ENCODE measurements at regions not wholly inside any gene's neighbourhood (a gene's known extent, or its start where the extent isn't known, plus 50 kb on each side); places are given as distances from the start of the nearest gene placed in this dataset.
"Not testable (repeated sequence)": the region's sequence is repeated elsewhere in the genome, so short reads cannot be mapped to it uniquely, and the experiment has no call there.

DNA sequence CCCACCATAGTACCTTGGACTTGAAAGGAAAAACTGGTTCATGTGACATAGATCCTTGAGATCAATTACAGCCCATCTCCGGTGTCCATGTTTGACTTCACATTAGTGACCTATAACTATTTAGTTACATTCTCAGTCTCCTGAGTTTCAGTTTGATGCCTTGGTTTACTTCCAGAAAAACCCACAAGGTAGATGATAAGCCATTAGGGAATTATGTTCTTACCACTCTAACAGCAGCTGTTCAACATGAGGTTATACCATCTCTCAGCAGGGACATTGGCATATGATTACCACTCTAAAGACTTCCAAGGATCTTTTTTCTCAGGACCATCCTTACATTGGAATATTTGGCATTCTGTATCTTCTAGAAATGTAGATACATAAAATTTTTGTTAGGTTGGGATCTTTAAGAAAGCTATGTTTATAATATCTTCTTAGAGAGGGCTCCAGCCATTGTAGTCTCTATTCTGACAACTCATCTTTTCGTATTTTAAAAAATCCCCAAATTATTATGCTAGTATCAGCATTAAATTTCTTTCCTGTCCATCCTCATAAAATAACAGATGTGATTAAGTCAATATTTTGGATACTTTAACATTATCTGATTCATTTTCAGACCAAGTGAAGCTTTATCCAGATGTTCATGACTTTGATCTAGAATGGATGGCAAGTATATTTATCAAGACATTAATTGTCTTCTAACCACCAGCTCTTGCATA, 258.9 kb downstream of the RDH14 start:
- DNase-seq: no peak

DNA sequence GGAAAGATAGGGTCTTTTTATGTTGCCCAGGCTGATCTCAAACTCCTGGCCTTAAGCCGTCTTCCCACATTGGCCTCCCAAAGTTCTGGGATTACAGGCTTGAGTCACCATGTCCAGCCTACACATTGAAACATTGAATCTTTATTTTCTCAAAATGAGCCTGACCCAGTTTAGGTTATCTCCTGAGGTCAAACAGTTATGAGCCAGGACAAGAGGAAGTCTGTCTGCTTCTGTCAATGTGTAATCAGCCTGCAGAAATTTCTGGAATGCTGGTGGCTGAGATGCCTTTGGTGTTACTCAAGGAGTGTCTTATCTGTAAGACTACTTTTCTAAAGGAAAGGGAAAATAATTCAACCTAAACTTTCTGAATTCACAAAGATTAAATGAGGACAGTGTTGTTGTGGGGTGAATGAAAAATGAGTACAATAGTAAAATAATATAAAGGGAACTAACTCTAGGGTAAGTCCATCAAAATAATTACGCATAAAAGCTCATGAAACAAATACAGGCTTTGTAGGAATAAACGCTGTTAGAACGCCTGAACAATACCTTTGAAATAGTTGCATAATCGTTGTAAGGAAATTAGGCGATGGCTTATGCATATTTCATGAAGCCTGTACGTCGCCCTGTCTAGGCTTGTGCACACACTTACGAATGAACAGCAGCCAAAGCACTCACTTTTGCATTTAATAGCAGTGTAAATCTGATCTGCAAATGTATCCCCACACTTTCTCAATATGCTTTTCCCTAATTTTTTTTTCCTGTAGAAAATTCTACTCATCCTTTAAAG, 260.8 kb downstream of the RDH14 start:
- DNase-seq: no peak

DNA sequence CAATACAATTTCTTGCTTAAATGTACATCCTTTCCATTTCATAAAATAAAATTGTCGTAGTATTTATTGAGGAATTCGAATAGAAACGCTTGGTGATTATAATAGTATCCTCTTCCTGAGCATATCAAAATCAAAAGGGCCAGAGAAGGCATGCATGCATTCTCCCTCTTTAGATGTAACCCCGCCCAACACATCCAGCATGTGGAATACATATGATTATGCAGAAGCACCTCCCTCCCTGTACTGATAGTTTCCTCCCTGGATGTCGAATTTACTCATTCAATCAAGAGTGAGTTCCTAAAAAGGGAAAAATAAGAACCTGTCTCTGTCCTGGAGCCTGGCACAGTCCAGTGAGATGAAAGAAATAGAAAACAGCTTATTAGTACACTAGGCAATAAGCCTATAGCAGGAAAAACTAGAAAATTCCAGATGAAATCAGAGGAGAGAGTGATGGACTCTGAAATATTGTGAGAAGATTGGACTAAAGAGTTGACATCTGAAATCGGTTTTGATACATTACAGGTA, 262.9 kb downstream of the RDH14 start:
- no peak for DNase-seq

DNA sequence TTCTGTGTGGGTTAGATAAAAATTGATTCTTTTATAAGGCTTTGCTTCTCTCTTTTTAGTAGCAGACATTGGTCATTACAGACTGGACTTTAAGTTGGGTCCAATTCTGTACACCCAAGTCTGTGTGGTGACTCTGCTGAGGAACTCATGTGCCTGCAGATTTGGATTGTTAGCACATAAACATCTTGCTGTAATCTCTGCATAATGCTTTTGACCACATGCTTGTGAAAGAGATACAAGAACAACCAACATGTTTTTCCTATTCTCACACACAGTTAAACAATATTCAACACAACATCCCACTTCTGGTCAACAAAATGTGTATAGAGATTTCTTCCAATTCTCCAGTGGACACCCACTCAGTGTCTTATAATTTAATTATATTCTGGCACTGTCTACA, 270.1 kb downstream of the RDH14 start:
- DNase-seq: no peak

DNA sequence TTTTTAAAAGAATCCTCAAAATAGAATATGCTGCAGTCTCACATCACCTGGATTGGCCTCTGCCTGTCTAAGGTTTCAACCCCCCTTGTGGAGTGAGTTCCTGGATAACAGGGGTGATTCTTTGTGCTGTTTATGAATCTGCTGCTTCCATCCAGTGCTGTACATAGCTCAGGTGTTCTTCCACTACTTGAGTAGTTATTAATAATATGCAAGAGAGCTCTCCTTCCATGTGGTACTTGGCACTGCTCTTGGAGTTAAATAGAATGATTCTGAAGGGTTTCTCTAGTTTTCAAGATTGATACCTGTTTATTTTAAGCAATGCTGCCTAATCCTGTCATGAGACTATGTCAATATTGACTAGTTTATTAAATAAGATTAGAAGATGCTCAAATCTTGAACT, 273.6 kb downstream of the RDH14 start:
- DNase-seq: no peak

DNA sequence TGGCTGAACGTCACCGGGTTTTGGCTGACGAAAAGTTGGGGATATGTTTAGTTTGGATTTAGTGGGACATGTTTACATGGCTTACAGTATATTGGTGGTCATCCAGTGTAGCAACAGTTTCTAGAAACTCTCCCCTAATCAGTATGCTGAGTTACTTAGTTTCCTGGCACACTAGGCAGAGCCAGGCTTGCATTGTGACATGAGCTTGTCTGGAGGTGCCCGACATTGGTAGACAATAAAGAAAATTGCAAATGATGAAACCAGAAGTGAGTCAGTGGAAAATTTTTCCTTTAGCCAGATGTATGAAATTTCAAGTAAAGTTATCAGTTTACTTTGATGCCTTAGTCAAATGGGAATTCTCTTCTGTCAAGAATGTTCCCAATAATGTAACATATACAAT, 276.1 kb downstream of the RDH14 start:
- no peak for DNase-seq

DNA sequence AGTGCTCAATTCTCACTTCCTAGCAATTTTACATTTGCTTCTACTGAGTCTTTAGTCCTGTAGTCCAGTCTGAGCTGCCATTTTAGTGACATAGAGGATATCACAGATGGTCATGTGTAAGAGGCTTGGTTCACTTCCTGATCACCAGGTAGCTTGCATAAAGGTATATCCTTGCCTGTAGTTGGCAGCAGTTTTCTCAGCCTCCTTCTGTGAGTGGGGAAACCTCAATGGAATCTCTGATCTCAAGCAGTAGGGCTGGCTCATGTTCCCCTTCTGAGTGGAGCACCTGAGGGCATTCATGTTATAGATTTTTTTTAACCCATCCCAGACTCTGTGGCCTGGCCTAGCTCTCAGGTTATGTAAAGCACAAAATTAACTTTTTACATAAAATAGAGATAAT, 278.4 kb downstream of the RDH14 start:
- DNase-seq: no peak

DNA sequence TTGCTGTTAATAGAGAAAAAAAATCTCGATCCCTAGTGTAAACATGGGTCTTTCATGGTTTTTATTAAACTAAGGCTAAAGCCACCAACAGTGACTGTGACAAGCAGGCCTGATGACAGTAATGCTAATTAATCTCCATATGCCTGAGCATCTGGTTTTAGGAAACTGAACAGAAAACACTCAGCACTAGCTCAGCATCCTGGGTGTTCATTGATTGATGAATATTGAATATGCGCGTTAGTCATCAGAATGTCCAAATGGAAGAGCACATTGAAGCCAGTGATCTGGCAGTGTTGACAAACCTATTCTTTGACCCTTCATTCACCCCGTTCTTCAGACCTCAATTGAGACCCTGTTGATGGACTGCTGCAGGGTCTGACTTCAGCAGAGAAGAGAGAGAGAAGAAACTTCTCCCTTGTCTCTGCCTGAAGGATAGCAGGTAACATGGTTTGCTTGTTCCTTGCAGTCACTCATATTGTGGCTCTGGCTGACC, 283.8 kb downstream of the RDH14 start:
- no peak for DNase-seq

DNA sequence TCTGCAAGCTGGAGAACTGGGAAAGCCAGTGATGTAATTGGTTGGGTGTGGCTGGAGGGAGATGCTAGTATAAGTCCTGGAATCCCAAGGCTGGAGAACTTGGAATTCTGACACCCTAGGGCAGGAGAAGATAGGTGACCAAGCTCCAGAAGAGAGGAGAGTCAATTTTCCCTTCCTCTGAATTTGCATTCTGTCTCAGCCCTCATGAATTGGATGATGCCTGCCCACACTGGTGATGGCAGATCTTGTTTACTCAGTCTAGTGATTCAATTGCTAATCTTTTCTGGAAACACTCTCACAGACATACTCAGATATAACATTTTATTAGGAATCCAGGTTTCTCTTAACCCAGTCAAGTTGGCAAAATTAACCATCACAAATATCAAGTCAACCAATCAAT, 287.2 kb downstream of the RDH14 start:
- no peak for DNase-seq

DNA sequence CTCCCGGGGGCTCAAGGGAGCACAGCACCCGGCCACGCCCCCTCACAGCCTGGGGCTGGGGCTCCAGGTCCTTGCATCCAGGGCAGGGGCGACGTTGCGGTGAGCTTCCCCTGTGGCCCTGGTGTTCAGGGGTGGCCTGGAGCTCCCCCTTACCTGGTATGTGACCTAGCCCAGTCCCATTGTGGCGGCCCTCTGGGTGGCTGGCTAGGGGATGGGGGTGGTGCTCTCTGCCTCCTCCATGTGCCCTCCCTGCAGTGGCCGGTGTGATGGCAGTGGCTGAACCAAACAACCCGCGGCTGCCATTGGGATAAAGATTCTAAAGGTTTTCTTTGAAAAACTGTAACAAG, 288.3 kb downstream of the RDH14 start:
- no peak for DNase-seq

DNA sequence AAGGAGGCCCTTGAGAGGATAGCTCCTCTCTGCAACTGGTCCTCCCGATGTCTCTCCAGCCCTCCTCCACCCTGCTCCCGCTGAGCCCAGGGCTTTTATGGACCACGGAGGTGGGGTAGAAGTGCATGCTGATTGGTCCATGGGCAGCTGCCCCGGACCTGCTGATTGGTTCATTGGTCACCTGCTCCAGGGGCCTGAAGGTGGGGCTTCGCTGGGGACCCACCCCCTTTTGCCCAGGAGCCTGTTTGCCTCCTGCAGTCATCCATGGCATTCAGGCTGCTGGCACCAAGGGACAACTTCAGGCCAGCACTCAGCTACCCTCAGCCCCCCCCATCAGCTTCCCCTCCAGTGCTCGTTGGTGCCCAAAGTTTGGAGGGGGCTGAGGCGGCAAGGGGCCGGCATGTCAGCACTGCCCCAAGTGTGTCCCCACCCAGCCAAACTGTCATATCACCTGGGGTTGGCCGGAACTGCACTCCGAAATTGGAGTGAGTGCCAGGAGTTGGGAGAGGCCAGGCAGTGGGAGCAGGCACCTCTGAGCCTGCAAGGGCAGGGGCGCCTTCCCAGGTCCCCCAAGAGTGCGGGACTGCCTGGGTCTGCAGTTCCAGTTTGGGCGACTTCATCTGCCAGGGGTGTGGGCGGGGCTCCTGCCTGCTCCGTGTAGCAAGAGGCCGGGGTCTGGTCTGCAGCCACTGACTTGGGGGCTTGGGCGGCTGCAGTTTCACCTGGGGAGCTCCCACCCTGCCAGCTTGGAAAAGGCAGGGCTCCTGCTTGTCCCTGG, 288.9 kb downstream of the RDH14 start:
- no peak for DNase-seq

DNA sequence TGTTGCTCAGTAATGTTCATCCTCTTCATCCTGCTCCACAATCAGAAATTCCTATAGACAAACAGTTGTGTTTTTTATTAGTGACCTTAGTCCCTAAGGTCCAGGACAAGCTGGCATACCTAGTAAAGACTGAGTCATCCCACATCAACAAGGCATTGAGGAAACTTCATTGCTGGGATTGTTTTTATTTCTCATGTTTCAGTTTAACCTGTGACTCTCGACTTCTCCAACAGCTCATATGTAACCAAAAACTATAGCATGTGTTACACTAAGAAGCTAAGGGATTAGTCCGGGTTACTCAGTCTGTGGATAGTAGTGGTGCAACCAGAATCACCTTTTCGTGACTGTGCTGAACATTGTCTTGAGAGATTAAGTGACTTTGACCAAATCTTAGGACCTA, 292.1 kb downstream of the RDH14 start:
- DNase-seq: no peak

DNA sequence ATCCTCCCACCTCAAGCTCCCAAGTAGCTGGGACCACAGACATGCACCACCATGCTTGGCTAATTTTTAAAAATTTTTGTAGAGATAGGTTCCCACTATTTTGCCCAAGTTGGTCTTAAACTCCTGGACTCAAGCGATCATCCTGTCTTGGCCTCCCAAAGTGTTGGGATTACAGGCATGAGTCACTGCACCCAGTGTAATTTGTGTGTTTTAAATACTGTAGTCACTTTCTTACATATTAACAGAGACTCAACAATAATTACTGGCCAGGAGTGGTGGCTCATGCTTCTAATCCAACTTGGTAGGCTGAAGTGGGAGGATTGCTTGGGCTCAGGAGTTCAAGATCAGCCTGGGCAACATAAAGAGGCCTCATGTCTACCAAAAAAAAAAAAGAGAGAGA, 293.0 kb downstream of the RDH14 start:
- no peak for DNase-seq

DNA sequence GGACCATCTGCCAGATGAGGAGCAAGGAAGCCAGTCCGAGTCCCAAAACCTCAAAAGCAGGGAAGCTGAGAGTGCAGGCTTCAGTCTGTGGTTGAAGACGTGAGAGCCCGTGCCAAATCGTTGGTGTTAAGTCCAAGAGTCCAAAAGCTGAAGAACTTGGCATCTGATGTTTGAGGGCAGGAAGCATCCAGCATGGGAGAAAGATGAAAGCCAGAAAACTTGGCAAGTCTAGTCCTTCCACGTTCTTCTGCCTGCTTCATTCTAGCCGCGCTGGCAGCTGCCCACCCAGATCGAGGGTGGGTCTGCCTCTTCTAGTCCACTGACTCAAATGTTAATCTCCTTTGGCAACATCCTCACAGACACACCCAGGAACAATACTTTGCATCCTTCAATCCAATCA, 293.8 kb downstream of the RDH14 start:
- not testable (repeated sequence) for DNase-seq

DNA sequence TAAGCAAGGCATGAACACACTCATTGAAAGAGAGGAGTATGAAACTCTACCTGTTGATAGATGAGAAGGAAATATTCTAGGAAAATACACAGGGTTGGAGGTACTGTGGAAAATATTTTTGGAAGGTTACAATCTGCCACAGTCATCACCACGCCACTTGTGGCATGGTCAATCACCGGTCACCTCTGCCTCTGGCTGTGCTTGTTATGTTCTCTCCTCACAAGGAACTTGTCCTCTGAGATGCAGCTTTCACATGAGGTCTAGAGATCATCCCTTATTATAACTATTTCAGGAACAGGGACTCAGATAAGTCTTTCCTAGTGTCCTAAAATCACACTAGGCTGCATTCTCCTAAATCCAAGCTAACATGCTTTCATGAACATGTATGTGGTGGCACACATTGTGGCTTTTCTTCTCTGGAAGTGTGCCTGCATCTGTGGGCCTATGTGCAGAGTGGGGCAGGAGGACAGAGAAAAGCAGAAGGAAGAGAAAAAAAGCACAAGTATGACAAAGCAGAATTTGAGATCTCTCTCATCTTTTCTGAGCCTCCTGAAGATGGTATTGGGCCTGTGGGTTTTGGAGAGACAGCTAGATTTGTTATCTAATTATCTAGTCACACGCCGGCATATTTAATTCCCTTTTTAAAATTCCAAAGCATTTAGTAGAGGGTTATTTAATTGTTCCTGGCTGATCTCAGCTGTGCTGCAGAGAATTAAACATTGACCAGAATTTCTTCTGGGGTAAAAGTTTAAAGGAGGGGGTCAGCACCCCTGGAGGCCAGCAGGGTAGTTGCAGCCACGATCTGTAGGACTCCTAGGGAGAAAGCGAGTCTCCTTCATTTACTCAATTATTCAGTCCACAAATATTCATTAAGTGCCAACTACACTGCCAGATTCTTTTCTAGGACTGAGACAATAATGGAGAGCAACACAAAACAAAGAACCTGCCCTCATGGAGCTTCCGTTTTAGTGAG, 294.6 kb downstream of the RDH14 start:
- no peak for DNase-seq

DNA sequence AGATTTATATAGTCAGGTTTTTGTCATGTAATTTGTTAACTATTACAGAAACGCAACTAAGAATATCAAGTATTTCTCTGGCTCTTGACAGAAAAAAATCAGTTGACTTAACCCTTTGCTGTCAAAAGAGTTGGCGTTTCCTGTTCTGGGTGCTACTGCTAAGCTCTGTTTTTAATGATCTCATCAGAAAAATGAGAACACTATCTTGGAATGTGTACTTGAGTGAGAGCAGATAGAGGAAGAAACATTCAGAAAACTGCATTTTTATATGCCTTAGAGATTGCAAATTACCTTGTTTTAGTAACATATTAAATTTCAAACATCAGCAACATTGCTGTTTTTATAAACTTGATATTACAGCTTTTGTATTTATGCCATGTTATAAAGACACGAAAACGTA, 297.9 kb downstream of the RDH14 start:
- no peak for DNase-seq

DNA sequence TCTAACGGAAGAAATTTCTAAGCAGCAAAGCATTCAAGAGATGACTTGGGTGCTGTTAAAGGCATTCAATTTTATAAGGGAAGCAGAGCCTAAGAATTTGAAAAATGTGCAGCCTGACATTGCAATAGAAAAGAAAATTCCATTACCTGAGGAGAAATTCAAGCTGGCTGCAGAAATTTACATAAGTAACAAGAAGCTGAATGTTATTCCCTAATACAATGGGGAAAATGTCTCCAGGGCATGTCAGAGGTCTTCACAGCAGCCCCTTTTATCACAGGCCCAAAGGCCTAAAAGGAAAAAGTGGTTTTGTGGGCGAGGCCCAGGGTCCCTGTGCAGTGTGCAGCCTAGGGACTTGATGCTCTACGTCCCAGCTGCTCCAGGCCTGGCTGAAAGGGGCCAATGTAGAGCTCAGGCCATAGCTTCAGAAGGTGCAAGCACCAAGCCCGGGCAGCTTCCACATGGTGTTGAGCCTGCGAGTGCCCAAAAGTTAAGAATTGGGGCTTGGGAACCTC, 306.7 kb downstream of the RDH14 start:
- DNase-seq: no peak

DNA sequence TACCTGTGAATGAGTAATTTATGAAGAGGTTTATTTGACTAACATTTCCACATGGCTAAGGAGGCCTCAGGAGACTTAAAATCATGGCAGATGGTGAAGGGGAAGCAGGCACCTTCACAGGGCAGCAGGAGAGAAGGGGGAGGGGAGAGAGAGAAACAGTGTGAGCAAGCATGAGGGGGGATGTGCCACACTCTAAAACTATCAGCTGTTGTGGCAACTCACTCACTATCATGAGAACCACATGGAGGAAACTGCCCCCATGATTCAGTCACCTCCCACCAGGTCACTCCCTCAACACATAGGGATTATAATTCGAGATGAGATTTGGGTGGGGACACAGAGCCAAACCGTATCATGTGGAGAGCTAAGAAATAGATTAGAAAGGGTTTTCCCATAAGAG, 309.0 kb downstream of the RDH14 start:
- no peak for DNase-seq

DNA sequence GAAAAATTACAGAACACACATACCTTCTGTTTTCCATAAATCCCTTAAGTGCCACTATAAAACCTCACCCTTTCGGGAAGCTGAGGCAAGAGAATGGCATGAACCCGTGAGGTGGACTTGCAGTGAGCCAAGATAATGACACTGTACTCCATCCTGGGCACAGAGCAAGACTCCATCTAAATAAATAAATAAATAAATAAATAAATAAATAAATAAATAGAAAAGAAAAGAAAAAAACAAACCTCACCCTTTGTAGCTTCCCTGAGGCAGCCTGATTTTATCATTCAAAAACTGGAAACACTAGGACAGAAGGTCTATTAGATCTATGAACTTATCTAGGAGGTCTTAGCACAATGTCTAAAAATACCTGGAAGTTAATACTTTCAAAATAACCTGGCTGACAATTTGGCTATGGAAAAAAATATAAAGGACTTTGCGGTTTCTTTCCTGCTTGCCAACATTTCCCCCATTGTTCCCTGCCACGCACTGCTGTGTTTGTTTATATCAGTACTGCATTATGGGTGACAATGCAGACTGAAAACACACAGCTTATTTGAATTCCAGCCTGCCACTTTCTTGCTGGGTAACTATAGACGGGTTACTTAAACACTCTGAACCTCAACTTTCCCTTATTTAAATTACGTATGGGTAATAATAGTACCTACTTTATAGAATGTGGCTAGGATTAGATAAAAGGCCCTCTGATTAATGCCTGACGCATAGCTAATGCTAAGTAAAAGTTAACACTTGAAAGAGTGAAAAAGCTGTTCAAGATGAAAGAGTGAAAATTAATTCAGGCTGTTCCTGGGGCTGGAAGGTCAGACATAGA, 313.0 kb downstream of the RDH14 start:
- DNase-seq: no peak

DNA sequence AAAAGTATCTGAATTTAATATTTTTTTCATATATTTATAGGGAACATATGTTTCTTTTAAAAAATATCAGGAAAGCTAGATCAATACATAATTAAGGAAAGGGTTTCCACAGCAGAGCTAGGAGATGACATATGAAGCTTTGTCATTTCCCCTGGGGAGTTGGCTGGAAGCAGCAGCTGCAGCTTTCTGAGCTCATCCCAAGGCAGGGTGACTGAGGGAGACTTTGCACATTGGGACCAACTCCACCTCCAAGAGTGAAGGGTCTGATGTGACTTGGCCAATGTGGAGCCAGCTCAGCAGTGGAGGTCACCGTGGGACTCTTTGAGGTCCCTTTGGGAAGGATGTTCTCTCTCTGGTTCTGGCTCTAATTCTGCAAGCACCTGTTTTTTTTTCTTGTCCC, 315.1 kb downstream of the RDH14 start:
- DNase-seq: no peak

DNA sequence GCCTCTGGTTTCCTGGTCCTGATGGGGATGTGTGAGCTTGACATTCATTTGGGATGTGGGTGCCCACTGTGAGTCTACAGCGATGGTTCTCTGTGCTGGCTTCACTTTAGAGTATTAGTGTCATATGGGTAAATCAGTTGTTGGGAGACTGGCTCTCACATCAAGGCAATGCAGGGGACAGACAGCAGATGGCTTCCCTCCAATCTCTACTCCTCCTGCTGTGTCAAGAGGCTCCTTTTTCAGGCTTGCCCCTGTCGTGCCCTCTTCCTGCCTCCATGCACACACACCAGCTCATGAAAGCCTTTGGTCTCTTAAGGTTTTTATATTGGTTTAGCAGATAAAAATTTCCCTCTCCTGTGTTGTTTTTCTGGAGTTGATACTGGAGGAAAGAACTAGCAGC, 315.6 kb downstream of the RDH14 start:
- no peak for DNase-seq
